GM19372 (cell line): ENCODE measurements at regions not wholly inside any gene's neighbourhood (a gene's known extent, or its start where the extent isn't known, plus 50 kb on each side); places are given as distances from the start of the nearest gene placed in this dataset.

Source experiments
- ATAC-seq: cut with Tn5 transposase; IDR thresholded peaks from one replicate; pipeline ENCODE4 v1.9.1; 2021; ENCODE audit warnings: mild to moderate bottlenecking, low read depth, moderate library complexity; ENCODE audit not compliant: unreplicated experiment

- no peak for ATAC-seq
Measured at GRCh38 chr2:20132990-20133535, 81.6 kb upstream of the LAPTM4A start.

GRCh38 chr2:20130821-20131645 lies 79.6 kb upstream of the LAPTM4A start:
- ATAC-seq = no peak

- no peak for ATAC-seq
Measured at GRCh38 chr2:20130160-20130560, 78.7 kb upstream of the LAPTM4A start.

GRCh38 chr2:20129331-20130159 lies 78.1 kb upstream of the LAPTM4A start:
- ATAC-seq = no peak

GRCh38 chr2:20128506-20129330 lies 77.3 kb upstream of the LAPTM4A start:
- ATAC-seq = no peak

- no peak for ATAC-seq
Measured at GRCh38 chr2:20126469-20126868, 75.0 kb upstream of the LAPTM4A start.

- no peak for ATAC-seq
Measured at GRCh38 chr2:20126040-20126439, 74.6 kb upstream of the LAPTM4A start.

GRCh38 chr2:20125616-20126015 lies 74.2 kb upstream of the LAPTM4A start:
- no peak for ATAC-seq

GRCh38 chr2:20125164-20125563 lies 73.7 kb upstream of the LAPTM4A start:
- ATAC-seq = no peak

GRCh38 chr2:20123871-20124594 lies 72.6 kb upstream of the LAPTM4A start:
- no peak for ATAC-seq

- no peak for ATAC-seq
Measured at GRCh38 chr2:20122864-20123263, 71.4 kb upstream of the LAPTM4A start.

- ATAC-seq = no peak
Measured at GRCh38 chr2:20120569-20121416, 69.4 kb upstream of the LAPTM4A start.

- no peak for ATAC-seq
Measured at GRCh38 chr2:20118051-20118450, 66.6 kb upstream of the LAPTM4A start.

- ATAC-seq = no peak
Measured at GRCh38 chr2:20115902-20116301, 64.5 kb upstream of the LAPTM4A start.

- ATAC-seq = no peak
Measured at GRCh38 chr2:20115374-20115773, 63.9 kb upstream of the LAPTM4A start.

GRCh38 chr2:20113986-20114938 lies 62.8 kb upstream of the LAPTM4A start:
- ATAC-seq = no peak

GRCh38 chr2:20113004-20113796 lies 61.8 kb upstream of the LAPTM4A start:
- ATAC-seq = no peak
